Fibroblast of lung (primary cell): ENCODE measurements at regions not wholly inside any gene's neighbourhood (a gene's known extent, or its start where the extent isn't known, plus 50 kb on each side); places are given as distances from the start of the nearest gene placed in this dataset.

Experiments used
- EZH2 ChIP-seq: IDR thresholded peaks from 2 replicates; pipeline ENCODE4 v1.5.1; 2012; ENCODE audit warnings: low read length, control low read depth, mild to moderate bottlenecking; ENCODE audit errors: missing control alignments
- TF ChIP-seq, protein P1 (sequence below), 2 donors: IDR thresholded peaks in 1 of 2; conservative IDR thresholded peaks in 1 of 2; 1 replicate in 1 of 2; 2 replicates in 1 of 2; pipeline ENCODE4 v1.5.1; 2011 to 2012; ENCODE audit warnings: low read length in 2 of 2, control low read depth in 1 of 2, inconsistent platforms in 1 of 2, low read depth in 1 of 2, mild to moderate bottlenecking in 1 of 2

DNA sequence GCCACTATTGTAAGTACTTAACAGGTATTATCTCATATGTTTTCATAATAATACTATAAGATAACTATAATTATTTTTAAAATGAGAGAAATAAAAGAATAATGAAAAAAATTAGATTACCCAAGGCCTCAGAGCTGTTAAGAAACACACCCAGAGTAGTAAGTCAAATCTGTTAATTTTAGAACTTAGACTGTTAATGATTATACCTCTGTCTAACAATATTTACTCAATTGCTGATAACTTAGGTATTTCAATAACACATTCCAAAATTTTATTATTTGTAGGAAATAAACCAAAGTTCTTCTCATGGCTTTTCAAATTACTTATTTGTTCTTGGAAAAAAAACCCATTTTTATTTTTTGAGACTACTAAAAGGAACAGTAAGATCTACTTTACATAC, 227.5 kb upstream of the KCNH7 start:
- TF ChIP-seq, protein P1, sequence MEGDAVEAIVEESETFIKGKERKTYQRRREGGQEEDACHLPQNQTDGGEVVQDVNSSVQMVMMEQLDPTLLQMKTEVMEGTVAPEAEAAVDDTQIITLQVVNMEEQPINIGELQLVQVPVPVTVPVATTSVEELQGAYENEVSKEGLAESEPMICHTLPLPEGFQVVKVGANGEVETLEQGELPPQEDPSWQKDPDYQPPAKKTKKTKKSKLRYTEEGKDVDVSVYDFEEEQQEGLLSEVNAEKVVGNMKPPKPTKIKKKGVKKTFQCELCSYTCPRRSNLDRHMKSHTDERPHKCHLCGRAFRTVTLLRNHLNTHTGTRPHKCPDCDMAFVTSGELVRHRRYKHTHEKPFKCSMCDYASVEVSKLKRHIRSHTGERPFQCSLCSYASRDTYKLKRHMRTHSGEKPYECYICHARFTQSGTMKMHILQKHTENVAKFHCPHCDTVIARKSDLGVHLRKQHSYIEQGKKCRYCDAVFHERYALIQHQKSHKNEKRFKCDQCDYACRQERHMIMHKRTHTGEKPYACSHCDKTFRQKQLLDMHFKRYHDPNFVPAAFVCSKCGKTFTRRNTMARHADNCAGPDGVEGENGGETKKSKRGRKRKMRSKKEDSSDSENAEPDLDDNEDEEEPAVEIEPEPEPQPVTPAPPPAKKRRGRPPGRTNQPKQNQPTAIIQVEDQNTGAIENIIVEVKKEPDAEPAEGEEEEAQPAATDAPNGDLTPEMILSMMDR (conservative IDR thresholded peaks at IDR 0.05 in 1 of 2, IDR thresholded peaks at IDR 0.05 in 1 of 2; ENCODE audit: low read depth in 1 of 2, low read length in 2 of 2): no peak
- TF ChIP-seq EZH2: no peak
